Skin epidermis (tissue), 12 donors: ENCODE measurements at regions not wholly inside any gene's neighbourhood (a gene's known extent, or its start where the extent isn't known, plus 50 kb on each side); places are given as distances from the start of the nearest gene placed in this dataset.
A peak's percentile ranks its signal among the peaks of the same experiment; 100 is the strongest.

ENCODE experiments used
- H3K27ac ChIP-seq, 21 experiments: fragments of 200-600 bp; sonication (generic) in 11 of 21; one replicate each; pipeline ENCODE4 v1.5.0; 2020; ENCODE audit warnings: mild to moderate bottlenecking in 3 of 21, inconsistent platforms in 2 of 21, moderate library complexity in 2 of 21
- H3K4me3 ChIP-seq, 7 experiments: fragments of 200-600 bp; sonication (generic) in 2 of 7; one replicate each; pipeline ENCODE4 v1.5.0; 2020; ENCODE audit warnings: inconsistent platforms in 2 of 7, mild to moderate bottlenecking in 2 of 7, moderate library complexity in 1 of 7

DNA sequence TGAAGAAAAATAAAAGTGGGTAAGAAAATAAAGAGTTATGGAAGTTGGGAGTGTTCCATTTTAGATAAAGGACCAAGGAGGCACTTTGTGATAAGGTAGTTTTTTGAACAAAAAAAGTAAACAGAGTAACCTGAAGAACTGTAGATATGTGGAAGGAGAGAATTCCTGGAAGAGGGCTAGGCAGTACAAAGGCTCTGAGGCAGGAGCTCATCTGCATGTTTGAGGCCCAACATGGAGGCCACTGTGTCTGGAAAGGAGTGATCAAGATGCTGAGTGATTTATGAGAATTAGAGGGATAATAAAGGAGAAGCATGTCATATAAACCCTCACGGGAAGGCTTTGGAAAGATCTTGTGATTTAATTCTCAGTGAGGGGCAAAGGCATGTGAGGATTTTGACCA is 126.5 kb downstream of the DTWD1 start:
- H3K4me3 ChIP-seq: no peak overlapping the region
- H3K27ac ChIP-seq: no peak overlapping the region

DNA sequence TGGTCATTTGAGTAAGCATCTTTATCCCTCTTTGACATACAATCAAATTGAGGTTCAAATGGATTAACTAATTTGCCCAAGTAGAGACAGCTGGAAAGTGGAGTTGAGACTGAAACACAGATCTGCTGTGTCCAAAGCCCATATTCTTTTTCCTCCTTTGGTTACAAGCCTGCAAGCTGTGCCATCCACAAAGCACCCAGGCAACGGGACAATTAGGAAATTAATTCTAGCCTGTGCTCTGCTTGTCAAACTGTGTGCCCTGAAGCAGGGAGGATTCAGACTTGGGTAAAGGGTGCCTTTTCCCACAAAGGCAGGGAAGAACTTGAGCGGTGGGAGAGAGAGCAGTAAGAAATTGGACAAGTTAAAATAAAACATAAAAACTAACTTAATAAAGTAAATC is 127.9 kb downstream of the DTWD1 start:
- H3K4me3 ChIP-seq: no peak overlapping the region
- H3K27ac ChIP-seq: no peak overlapping the region

DNA sequence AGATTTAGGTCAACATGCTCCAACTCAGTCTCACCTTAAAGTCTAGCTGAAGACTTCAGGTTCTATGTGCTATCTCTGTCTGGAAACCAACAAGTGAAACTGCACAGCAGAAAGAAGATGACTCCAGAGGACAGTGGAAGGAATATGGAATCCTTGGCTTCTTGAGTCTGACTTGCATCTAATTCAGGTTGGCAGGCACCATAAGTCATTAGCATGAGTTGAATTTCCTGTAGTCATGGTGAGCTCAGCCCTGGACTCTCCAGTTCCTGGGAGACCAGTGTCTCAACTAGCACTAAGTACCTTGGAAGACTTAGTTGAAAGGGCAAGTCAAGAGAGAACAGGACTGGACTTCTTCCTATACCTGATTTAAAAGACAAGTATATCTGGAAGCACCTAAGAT is 129.7 kb downstream of the DTWD1 start:
- Histone ChIP-seq H3K27ac (no peak overlapping the region), H3K4me3 (no peak overlapping the region)

DNA sequence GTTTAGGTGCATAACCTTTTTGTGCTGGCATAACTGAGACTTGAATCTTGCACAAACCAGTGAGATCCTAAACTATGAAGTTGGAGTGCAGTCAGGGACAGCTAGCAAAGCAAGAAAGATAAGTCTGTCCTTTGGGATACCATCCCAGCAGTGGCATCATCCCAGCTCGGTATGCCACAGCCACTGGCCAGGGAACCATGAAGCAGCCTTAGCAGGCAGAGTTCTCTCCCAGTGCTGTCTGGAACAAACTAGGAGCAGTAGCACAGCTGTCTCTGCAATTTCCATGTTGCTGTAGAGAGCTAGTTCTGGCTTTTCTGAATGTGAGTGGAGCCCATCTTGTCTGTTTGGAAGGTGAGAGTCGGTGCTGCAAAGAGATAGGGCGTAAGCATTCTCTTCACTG is 130.3 kb downstream of the DTWD1 start:
- Histone ChIP-seq H3K27ac (no peak overlapping the region), H3K4me3 (no peak overlapping the region)

DNA sequence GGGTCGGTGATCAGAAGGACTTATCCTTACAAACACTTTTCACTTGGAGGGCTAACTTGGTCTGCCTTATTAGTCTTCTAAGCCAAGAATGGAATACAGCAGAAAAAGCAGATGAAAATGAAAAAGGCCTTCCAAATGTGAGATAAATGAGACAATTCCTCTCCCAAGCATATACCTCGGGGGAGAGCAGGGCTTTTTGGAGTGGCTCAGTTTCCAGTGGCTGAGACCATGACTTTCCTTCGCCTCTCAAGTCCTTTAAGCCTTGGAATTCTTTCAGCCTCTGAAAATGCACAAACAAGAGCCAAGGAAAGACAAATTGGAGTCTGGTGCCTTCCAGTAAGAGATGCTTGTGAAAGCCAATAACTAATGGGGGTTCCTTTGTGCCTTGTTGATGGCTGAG is 130.9 kb downstream of the DTWD1 start:
- Histone ChIP-seq H3K27ac (peak overlapping the region in 1 of 21 experiments; percentile 14), H3K4me3 (no peak overlapping the region)

DNA sequence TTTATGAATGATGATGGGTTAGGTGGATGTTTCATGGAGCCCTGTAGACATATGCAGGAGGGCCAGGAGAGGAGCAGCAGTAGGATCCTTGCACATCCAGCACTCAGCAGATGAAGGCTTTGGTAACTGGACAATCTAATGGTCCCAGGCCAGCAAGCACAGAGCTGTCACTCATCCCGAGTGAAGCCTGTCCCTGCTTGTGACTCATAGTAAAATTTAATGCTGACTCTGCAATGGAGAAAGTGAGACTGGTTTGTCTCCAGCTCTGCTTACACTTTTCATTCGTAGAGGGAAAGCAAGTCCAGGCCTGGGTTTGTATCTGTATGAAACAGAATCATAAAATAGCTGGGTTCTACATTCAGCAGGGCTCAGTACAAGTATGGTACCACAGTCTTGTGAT is 131.7 kb downstream of the DTWD1 start:
- Histone ChIP-seq H3K4me3 (no peak overlapping the region), H3K27ac (no peak overlapping the region)

DNA sequence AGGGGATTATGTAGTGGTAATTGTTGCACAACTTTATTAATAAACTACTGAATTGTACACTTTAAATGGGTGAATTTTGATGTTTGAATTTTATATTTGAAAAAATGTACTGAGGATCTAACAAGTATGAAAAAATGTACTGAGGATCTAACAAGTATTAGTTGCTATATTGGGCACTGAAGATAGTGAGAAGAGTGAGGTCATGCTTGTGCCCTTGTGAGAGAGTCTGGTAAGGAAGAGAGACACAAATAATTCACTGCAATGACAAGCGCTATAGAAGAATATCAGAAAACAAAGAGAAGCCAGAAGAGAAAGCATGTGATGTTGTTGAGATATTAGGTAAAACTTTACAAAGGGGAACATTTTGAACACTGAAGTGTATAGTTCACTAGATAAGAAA is 137.6 kb downstream of the DTWD1 start:
- Histone ChIP-seq H3K4me3 (no peak overlapping the region), H3K27ac (no peak overlapping the region)

DNA sequence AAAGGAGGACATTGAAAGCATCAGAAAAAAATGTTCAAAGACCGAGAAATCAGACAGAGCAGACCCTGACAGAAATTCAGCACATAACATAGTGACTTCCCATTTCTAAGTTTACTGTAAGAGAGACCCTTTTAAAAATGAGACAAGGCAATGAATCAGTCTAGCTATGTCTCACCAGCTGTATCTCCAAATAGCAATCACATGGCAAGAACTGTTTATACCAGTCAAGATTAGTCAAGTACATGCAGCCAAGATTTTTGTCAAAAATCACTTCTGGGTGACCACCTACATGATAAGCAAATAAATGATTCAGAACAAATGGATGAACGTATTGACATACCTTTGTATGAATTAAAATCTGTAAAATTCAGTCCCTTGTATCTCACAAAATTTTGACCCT is 138.0 kb downstream of the DTWD1 start:
- Histone ChIP-seq H3K4me3 (no peak overlapping the region), H3K27ac (no peak overlapping the region)

DNA sequence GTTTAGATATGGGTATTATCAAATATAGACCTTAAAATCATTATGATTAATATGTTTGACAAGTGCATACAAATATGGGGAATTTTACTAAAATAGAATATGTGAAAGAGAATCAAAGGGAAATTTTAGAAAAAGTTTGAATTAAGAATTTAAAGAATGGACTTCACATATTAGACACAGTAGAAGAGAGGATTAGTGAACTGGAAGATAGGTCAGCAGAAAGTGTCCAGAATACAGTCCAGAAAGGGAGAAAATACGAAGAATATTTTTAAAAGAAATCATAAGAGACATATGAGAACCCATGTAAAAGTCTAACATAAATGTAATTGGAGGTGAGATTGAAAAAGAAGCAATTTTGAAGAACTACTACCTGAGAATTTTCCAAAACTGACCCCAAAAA is 139.9 kb downstream of the DTWD1 start:
- no peak overlapping the region for H3K4me3 ChIP-seq
- no peak overlapping the region for H3K27ac ChIP-seq

DNA sequence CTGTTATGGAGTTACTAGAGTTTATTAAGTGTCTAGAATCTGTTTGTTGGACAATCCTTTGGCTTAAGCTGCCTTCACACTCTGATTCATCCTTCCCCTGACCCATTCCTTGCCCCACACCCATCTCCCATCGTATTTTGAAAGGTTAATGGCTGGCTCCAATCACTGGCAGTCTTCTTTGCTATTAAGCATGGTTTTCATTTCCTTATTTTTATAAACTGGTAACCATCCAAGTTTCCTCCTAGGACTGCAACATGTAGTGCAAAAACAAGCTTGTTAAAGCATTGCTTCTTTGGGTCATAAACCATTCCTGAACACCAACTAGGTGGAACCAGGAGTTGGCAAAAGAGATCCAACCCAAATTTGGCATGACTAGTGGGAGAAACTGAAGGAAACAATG is 148.4 kb downstream of the DTWD1 start:
- H3K27ac ChIP-seq: no peak overlapping the region
- no peak overlapping the region for H3K4me3 ChIP-seq

DNA sequence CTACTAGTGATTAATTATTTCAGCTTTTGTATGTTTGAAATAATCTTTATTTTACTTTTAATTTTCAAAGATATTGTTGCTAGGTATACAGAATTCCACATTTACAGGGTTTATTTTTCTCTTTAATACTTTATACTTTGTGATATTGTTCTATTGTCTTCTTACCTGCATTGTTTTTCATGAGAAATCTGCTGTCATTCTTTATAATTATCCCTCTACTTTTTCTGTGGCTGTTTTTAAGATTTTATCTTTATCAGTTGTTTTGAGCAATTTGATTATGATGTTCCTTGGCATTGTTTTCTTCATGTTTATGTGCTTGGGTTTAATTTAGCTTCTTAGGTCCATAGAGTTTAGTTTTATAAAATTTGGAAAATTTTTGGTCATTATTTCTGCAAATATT is 168.6 kb downstream of the DTWD1 start:
- Histone ChIP-seq H3K4me3 (no peak overlapping the region), H3K27ac (no peak overlapping the region)

DNA sequence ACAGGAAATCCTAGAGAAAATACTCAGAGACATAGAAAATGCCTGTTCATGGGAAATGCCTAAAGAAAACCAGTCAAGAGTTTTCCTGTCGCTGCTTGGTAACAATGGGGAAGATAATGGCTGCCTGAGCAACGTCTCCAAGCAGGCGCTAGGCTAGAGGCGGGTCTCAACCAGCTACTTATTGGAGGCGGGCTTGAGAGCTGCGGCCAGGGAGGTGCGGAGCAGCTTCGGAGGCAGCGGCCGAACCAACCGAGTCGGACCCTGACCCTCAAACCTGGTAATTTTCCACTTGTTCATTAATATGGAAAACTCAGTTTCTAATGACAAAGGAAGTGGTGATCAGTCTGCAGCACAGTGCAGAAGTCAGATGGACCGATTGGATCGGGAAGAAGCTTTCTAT is 173.1 kb downstream of the DTWD1 start:
- Histone ChIP-seq H3K4me3 (no peak overlapping the region), H3K27ac (no peak overlapping the region)

DNA sequence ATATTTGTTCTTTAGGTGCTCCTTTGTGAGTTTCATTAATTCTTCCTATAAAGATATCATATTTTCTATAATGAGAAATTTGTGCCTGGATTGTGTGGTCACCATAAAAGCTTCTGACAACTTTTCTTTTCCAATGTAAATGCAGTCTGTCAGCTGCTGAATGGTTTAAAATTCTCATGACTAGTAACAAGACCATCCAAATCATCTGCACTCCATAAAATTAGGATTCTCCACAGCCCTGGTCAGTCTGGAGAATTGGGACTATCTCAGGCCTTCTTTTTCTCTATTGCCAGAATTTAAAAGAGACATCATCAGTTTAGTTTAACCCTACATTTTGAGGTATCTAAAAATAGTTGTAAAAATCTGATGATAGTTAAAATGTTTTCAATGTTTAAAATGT is 180.9 kb downstream of the DTWD1 start:
- H3K27ac ChIP-seq: peak overlapping the region in 2 of 21 experiments; percentile 45 to 53
- no peak overlapping the region for H3K4me3 ChIP-seq
